Mucosa of descending colon (tissue), 3 donors: ENCODE measurements at regions not wholly inside any gene's neighbourhood (a gene's known extent, or its start where the extent isn't known, plus 50 kb on each side); places are given as distances from the start of the nearest gene placed in this dataset.

ENCODE experiments used
- ATAC-seq: fragments of 200-7000 bp; cut with Tn5 transposase; one replicate; pipeline ENCODE4 v1.9.1; 2020; ENCODE audit warnings: mild to moderate bottlenecking, moderate library complexity
- DNase-seq, 3 donors: peaks; one replicate each; pipeline ENCODE4 v3.0.0-alpha.2; 2020
- H3K36me3 ChIP-seq: fragments of 200-600 bp; one replicate; pipeline ENCODE4 v1.8.0; 2021; ENCODE audit warnings: low read depth, mild to moderate bottlenecking
- H3K4me1 ChIP-seq: fragments of 200-600 bp; one replicate; pipeline ENCODE4 v1.8.0; 2021; ENCODE audit warnings: low read depth, mild to moderate bottlenecking
- H3K4me3 ChIP-seq: fragments of 200-600 bp; one replicate; pipeline ENCODE4 v1.8.0; 2021; ENCODE audit warnings: mild to moderate bottlenecking
- H3K9me3 ChIP-seq: fragments of 200-600 bp; one replicate; pipeline ENCODE4 v1.8.0; 2021; ENCODE audit warnings: mild to moderate bottlenecking
- CTCF ChIP-seq: fragments of 200-600 bp; IDR thresholded peaks from one replicate; pipeline ENCODE4 v1.8.0; 2022; ENCODE audit warnings: antibody characterized with exemption, mild to moderate bottlenecking
- intact Hi-C, 2 donors: fragments of 100-400 bp; cut with DNase I in 1 of 2; cut with micrococcal nuclease in 1 of 2; formaldehyde crosslinking; loops; one replicate each; pipeline versions ENCODE4 v1.11.0 to v1.11.1; 2022; cut with DNase I, micrococcal nuclease
- donor health status: DM: no; HTN: no; CAD: no; lungs with moderate emphysema.
- donor health status: DM: no; HTN: no; CAD: no.
- donor health status: DM: no; HTN: yes; CAD: no.

DNA sequence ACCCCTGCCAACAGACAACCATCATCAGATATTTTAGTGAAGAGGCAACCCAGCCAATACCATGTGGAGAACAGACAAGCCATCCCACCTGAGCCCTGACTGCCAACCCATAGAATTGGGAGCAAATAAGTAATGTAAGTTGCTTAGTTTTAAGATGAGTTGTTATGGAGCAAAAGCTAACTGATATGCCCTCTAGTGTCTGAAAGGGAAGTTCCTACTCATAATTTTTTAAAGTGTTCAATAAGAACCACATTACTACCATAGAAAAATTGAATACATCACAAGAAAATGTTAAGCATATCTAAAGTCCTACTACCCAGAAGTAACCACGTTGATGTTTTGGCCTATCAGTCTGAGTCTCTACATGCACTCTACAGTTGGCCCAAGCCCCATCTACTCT lies 50.8 kb upstream of the SLC36A4 start:
- ATAC-seq: no peak
- Histone ChIP-seq H3K4me3 (no peak overlapping the region), H3K36me3 (no peaks in the 10 kb centered on the region), H3K4me1 (no peaks in the 10 kb centered on the region), H3K9me3 (no peaks in the 10 kb centered on the region)
- TF ChIP-seq CTCF: no peak
- DNase-seq: no peak
- intact Hi-C loops: no loop called here

DNA sequence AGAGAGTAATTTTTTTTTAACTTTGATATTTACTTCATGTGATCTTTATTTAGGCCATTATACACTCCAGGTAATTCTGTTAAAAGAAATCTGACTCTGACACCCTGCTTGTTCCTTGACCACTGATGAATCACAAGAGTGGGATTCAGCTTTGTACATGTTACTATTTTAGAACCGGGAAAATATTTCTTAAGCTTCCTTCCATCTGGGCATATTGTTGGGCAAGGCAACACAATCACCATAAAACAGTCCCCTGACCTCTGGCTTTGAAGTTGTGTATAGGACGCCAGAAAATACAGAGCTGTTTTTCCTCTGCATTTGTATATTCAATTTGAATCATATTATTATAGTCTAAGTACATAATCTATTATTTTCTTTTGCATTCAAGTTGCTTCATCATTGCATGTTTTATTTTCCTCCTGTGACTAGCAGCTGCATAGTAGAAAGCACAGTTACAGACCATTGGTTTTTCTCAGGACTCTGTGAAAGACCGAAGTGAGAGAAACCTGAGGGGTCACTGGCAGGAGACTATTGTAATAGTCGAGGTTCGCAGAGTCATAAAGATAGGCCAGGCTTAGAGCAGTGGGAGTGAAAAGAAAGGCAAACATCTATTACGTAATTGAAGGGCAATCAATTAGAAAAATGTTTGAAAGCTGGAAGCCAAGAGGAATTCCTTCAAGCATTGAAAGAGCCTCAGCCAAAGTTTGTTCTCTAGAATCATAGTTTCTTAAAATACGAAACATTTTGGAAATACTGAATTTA lies 51.8 kb upstream of the SLC36A4 start:
- Histone ChIP-seq H3K4me3 (no peak overlapping the region), H3K9me3 (no peaks in the 10 kb centered on the region), H3K4me1 (no peaks in the 10 kb centered on the region), H3K36me3 (no peaks in the 10 kb centered on the region)
- ATAC-seq (no peak), DNase-seq (no peak)
- intact Hi-C loops: loop anchor here in 1 of 2 donors (10.0 kb wide), 1 partner anchor 65 kb away; no protein-coding TSS in a partner anchor
- no peak for TF ChIP-seq CTCF

- no peak for DNase-seq
Observed at GRCh38 chr11:93250326-93250725, 52.5 kb upstream of the SLC36A4 start.

GRCh38 chr11:93251922-93252321 lies 54.1 kb upstream of the SLC36A4 start:
- no peaks in the 10 kb centered on the region for H3K4me1 ChIP-seq
- no peak for TF ChIP-seq CTCF
- no peak overlapping the region for H3K4me3 ChIP-seq
- no peaks in the 10 kb centered on the region for H3K36me3 ChIP-seq
- intact Hi-C loops: loop anchor here in 1 of 2 donors (10.0 kb wide), 1 partner anchor 63 kb away; no protein-coding TSS in a partner anchor
- DNase-seq (no peak), ATAC-seq (peak; percentile 46)
- no peaks in the 10 kb centered on the region for H3K9me3 ChIP-seq

More at GRCh38 chr11:93250326-93250725, 52.5 kb upstream of the SLC36A4 start:
- no peak for TF ChIP-seq CTCF
- intact Hi-C loops: loop anchor here in 1 of 2 donors (10.0 kb wide), 1 partner anchor 64 kb away; no protein-coding TSS in a partner anchor
- H3K36me3 ChIP-seq: no peaks in the 10 kb centered on the region
- H3K9me3 ChIP-seq: no peaks in the 10 kb centered on the region
- H3K4me1 ChIP-seq: no peaks in the 10 kb centered on the region
- no peak overlapping the region for H3K4me3 ChIP-seq
- no peak for ATAC-seq

DNA sequence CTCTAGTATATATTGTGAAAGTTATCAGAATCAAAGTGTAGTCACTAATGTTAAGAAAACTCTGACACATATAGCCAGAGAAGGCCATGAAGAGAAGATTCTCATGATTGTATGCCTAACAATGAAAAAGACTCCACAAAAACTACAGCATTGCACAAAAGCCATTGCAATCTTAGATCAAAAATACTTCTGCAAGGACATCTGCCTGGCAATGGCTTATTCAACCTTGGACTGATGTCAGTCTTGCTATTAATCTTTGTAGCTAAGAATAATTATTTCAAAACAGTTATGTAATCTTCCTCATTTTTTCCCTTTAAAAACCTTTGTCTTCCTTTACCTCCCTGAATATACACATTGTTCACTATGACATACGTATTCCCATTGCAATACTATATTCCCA lies 55.3 kb upstream of the SLC36A4 start:
- Histone ChIP-seq H3K4me1 (no peaks in the 10 kb centered on the region), H3K36me3 (no peaks in the 10 kb centered on the region), H3K9me3 (no peaks in the 10 kb centered on the region), H3K4me3 (no peak overlapping the region)
- ATAC-seq (no peak), DNase-seq (no peak)
- no peak for TF ChIP-seq CTCF
- intact Hi-C loops: loop anchor here in 1 of 2 donors (10.0 kb wide), 1 partner anchor 62 kb away; no protein-coding TSS in a partner anchor
